ENCODE measurements at regions not wholly inside any gene's neighbourhood (a gene's known extent, or its start where the extent isn't known, plus 50 kb on each side); places are given as distances from the start of the nearest gene placed in this dataset.
A peak's percentile ranks its signal among the peaks of the same experiment; 100 is the strongest.
"Not testable (repeated sequence)": the region's sequence is repeated elsewhere in the genome, so short reads cannot be mapped to it uniquely, and the experiment has no call there.

DNA sequence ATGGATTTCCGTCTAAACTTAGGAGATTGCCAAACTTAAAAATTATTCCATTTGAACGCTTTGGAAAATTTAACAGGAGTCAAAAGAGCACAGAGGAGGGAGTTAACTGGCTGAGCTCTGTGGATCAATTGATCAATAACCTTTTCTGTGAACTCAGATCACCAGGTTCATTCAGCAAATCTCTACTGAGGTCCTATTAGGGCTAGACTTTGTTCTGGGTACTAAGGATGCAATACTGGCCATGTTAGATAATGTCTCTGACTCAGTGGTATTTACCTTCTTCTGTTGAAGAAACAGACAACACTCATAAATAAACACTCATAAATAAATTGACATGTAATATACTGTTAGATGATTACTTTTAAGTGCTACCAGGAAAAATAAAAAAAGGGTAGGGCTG, 323.4 kb upstream of the SUCLG2 start:
- DNase-seq (ENCODE audit: low read depth in 1 of 2, low spot score in 1 of 2): no peak

DNA sequence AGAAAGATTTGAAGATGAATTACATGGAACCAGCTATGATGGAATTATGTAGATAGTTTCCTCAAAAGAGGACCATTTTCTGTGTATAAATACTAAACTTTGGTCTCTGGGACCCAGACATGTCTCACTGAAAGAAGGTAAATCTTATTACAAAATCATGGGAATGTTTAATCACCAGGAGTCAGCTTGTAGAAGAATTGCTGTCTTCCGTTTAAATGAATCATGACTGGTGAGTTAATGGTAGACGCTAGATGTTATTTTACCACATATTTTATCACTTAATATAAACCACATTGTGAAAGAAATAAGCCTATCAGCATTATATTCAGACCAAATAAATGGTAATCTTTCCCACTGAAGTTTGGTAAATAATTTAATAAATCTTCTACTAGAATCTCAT, 322.3 kb upstream of the SUCLG2 start:
- DNase-seq (ENCODE audit: low read depth in 1 of 2, low spot score in 1 of 2): no peak

- DNase-seq (ENCODE audit: low read depth in 1 of 2, low spot score in 1 of 2): no peak
Observed at GRCh38 chr3:67964596-67964995, 310.2 kb upstream of the SUCLG2 start.

GRCh38 chr3:67957268-67957667, 302.9 kb upstream of the SUCLG2 start:
- no peak for DNase-seq (ENCODE audit: low read depth in 1 of 2, low spot score in 1 of 2)

GRCh38 chr3:67947808-67948508, 293.5 kb upstream of the SUCLG2 start:
- peak; percentile 11 to 38 for DNase-seq (ENCODE audit: low read depth in 1 of 2, low spot score in 1 of 2)

DNA sequence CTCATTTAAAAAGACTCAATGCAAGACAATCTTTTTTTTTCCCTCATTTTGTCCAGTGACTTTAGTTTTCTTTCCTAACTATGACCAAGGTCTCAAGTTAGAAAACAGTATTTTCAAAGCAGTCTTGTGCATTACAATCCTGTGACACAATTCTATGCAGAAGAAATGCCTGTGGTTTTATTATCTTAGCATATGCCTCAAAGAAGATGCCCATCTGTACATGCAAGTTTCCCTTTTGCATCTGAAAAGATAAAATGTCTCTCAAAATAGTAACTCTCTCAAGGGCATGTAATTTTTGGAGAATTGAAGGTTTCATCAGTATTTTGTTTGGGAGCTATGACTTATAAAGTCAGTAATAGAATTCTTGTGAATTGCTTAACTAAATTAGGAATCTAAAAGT, 292.0 kb upstream of the SUCLG2 start:
- no peak for DNase-seq (ENCODE audit: low read depth in 1 of 2, low spot score in 1 of 2)

DNA sequence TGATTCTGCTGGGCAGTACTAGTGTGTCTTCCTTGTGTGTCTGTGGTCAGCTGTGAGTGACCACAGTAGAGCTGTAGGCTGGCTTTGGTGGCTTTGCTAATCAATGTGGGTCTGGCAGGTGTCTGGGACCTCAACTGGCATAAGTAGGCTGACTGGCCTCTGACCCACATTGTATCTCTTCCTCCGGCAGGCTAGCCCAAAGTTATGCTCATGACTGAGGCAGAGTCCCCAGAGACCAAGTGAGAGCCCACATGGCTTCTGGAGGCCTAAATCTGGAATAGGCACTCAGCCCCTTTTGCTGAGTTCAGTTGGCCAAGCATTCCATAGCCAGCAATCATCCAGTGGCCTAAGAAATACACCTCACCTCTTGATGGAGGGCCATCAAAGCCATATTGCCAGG, 289.1 kb upstream of the SUCLG2 start:
- DNase-seq (ENCODE audit: low read depth in 1 of 2, low spot score in 1 of 2): no peak

GRCh38 chr3:67941433-67942030, 287.1 kb upstream of the SUCLG2 start:
- no peak for DNase-seq (ENCODE audit: low read depth in 1 of 2, low spot score in 1 of 2)

- DNase-seq (ENCODE audit: low read depth in 1 of 2, low spot score in 1 of 2): no peak
Observed at GRCh38 chr3:67940210-67940952, 286.0 kb upstream of the SUCLG2 start.

- no peak for DNase-seq (ENCODE audit: low read depth in 1 of 2, low spot score in 1 of 2)
Observed at GRCh38 chr3:67937498-67938118, 283.2 kb upstream of the SUCLG2 start.

- DNase-seq (ENCODE audit: low read depth in 1 of 2, low spot score in 1 of 2): not testable (repeated sequence)
Observed at GRCh38 chr3:67930394-67930793, 276.0 kb upstream of the SUCLG2 start.

GRCh38 chr3:67923796-67924195, 269.4 kb upstream of the SUCLG2 start:
- no peak for DNase-seq (ENCODE audit: low read depth in 1 of 2, low spot score in 1 of 2)

DNA sequence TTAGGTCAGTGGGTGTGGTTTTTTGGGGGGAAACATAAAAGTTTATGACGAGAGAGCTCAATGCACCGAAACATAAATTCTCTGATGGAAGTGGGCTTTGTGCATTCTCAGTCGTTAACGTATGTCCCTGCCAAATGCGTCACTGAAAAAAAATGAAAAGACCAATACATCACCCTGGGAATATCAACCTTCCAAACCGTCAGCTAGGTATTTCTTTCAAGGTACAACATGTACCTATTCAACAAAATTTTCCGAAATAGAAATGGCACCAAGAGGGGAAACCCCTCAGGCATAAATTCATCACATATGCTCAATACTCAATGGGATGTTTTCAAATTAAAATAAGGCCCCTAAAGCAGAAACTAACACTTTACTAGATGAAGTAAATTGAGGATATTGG, 266.6 kb upstream of the SUCLG2 start:
- no peak for DNase-seq (ENCODE audit: low read depth in 1 of 2, low spot score in 1 of 2)

GRCh38 chr3:67920311-67920710, 265.9 kb upstream of the SUCLG2 start:
- DNase-seq (ENCODE audit: low read depth in 1 of 2, low spot score in 1 of 2): no peak

GRCh38 chr3:67916353-67916752, 261.9 kb upstream of the SUCLG2 start:
- DNase-seq (ENCODE audit: low read depth in 1 of 2, low spot score in 1 of 2): no peak

- DNase-seq (ENCODE audit: low read depth in 1 of 2, low spot score in 1 of 2): no peak
Observed at GRCh38 chr3:67907735-67908134, 253.3 kb upstream of the SUCLG2 start.

DNA sequence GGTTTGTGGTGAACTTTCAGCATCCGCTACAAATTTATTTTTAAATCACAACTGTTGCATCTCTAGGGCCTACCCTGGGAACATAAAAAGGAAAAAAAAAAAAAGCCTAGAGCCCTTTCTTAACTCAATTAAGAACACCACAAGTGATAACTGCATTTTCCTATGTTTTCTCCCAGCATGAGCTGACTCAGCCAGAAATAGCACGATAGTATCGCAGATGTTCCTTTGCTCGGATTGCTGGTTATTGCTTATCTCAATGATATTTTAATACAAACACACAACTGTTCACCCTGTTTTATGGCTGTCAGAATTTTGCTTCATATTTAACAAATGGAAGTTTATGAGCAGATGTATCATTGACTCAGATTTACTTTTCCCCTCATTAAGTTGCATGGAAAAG, 251.8 kb upstream of the SUCLG2 start:
- DNase-seq (ENCODE audit: low read depth in 1 of 2, low spot score in 1 of 2): no peak

DNA sequence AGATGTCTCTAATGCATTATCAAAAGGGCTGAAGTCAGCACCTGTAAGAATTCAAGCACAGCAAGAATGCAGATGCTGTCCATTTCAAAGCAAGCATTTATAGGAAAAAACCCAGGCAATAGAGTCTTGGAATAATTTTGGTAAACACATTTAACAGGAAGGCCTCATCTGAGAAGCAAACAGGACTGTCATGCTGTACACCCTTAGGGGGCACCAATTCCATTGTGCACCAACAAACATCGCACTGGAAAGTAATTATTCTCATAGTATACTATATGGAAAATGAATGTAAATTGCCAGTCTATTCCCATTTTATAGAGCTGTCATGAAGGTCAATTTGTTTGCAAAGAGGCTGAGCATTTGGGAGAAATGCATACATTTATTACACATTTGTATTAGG, 247.3 kb upstream of the SUCLG2 start:
- no peak for DNase-seq (ENCODE audit: low read depth in 1 of 2, low spot score in 1 of 2)

GRCh38 chr3:67898916-67899315, 244.5 kb upstream of the SUCLG2 start:
- no peak for DNase-seq (ENCODE audit: low read depth in 1 of 2, low spot score in 1 of 2)

DNA sequence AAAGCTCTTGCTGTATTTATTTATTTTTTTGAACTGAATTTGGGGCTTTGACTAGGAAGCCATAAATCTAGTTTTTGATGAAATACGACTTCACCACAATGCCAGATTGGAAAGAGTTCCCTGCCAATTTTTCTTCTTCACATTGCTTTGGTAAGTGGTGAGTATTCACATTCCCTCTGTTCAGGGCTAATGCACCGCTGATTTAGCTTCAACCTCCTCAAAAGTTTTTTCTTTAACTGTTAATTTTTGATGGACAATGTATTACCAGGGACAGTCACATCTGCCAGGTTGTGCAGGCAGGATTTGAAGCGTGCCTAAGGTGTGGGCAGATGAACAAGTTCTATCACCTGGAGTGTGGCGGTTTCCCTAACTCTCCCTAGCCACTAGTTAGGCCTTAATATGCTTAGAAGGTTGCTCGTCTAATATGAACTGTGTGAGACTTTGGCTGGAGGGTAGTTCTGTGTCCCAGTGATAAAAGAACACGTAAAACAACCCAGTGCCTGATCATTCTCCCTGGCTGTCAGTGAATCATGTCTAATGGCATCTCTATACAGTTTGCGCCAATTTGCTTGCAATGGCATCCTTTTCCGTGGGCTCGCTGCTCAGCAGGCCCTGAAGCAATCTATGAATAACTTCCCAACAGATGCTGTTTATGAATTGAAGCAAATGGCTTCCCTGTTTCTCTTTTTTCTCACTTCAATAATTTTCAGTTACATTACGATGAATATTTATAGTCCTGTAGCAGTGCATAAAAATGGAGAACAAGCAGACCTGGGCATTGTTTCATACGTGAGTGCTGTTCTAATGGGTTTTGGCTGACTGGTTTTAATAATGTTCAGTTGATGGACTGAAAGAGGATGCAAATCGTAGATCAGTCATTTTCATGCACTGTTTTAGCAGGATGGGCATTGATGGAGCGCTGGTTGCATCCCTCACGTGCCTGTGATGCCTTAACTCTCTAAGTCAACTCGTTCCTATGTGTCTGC, 243.2 kb upstream of the SUCLG2 start:
- DNase-seq (ENCODE audit: low read depth in 1 of 2, low spot score in 1 of 2): no peak

DNA sequence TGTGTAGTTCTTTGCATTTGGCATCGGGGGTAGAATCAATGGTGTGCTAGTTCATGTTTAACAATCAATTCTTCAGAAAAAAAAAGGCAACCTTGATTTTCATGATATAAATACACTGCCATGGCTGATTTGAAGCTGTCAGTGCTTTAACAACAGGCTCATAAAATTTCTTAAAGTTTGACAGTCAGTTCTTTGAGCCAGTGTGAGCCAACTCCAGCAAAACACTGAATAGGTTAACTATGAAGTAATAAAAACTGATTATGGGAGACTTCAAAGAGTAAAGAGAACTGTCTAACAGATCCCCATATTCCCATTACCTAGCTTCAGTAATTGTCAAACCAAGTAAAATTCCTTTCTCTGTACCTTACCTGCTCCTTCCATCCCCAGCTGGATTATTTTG, 241.7 kb upstream of the SUCLG2 start:
- no peak for DNase-seq (ENCODE audit: low read depth in 1 of 2, low spot score in 1 of 2)

Data from stimulated activated CD4-positive, alpha-beta T cell treated with anti-CD3 and anti-CD28 coated beads, Interleukin-15, amount 100 ng/mL, for 1 hour (primary cell).